ENCODE measurements at regions not wholly inside any gene's neighbourhood (a gene's known extent, or its start where the extent isn't known, plus 50 kb on each side); places are given as distances from the start of the nearest gene placed in this dataset.

- no peaks in the 10 kb centered on the region for H3K27me3 ChIP-seq (ENCODE audit: insufficient read depth, low read length)
- no peak for TF ChIP-seq CTCF (IDR thresholded peaks at IDR 0.05; ENCODE audit: extremely low read depth, low read depth, low read length)
- H3K4me1 ChIP-seq (ENCODE audit: insufficient read depth, low read length): peaks cover 15% of the 10 kb centered on the region
- H3K9me3 ChIP-seq (ENCODE audit: low read depth, low read length): no peaks in the 10 kb centered on the region
- H3K79me2 ChIP-seq (ENCODE audit: insufficient read depth, low read length): peaks cover 4% of the 10 kb centered on the region
- H3K36me3 ChIP-seq (ENCODE audit: insufficient read depth, low read length): peaks cover 3% of the 10 kb centered on the region
- DNase-seq (ENCODE audit: insufficient read length, low spot score, missing footprints): peak; percentile 84
- H4K20me1 ChIP-seq (ENCODE audit: insufficient read depth, low read length): peaks cover 4% of the 10 kb centered on the region
- H3K4me3 ChIP-seq (ENCODE audit: insufficient read depth, low read length): peak overlapping the region; percentile 26
- no peak overlapping the region for H2AFZ ChIP-seq (ENCODE audit: low read length)
- H3K4me2 ChIP-seq (ENCODE audit: insufficient read depth, low read length): peak overlapping the region; percentile 72
- H3K27ac ChIP-seq (ENCODE audit: low read depth, low read length): peak overlapping the region; percentile 84
Observed at GRCh38 chr17:63171428-63172393, 205.7 kb downstream of the TANC2 start.

DNA sequence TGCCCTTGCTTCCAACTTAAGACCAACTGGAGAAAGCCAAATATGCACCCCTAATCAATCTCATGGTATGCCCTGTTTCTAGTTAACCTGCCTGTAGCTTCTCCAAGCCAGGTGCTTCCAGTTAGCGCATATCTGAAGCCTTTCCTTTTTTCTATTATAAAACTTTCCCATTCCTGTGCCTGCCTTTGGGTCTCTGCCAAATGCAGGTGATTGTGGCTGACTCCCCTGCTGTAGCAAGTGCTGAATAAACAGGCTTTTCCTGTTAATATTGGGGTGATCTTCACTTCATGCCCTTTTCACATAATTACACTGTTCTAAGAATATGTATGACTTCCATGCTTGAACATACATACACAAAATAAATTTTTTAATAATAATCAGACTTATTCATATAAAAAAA is 207.4 kb downstream of the TANC2 start:
- Histone ChIP-seq H3K79me2 (ENCODE audit: insufficient read depth, low read length) (peaks cover 5% of the 10 kb centered on the region), H3K36me3 (ENCODE audit: insufficient read depth, low read length) (peaks cover 3% of the 10 kb centered on the region), H4K20me1 (ENCODE audit: insufficient read depth, low read length) (peaks cover 4% of the 10 kb centered on the region), H3K4me3 (ENCODE audit: insufficient read depth, low read length) (no peak overlapping the region), H3K4me2 (ENCODE audit: insufficient read depth, low read length) (no peak overlapping the region), H2AFZ (ENCODE audit: low read length) (no peak overlapping the region), H3K4me1 (ENCODE audit: insufficient read depth, low read length) (peaks cover 15% of the 10 kb centered on the region), H3K27ac (ENCODE audit: low read depth, low read length) (no peak overlapping the region), H3K9me3 (ENCODE audit: low read depth, low read length) (no peaks in the 10 kb centered on the region), H3K27me3 (ENCODE audit: insufficient read depth, low read length) (no peaks in the 10 kb centered on the region)
- no peak for TF ChIP-seq CTCF (IDR thresholded peaks at IDR 0.05; ENCODE audit: extremely low read depth, low read depth, low read length)
- DNase-seq (ENCODE audit: insufficient read length, low spot score, missing footprints): no peak

DNA sequence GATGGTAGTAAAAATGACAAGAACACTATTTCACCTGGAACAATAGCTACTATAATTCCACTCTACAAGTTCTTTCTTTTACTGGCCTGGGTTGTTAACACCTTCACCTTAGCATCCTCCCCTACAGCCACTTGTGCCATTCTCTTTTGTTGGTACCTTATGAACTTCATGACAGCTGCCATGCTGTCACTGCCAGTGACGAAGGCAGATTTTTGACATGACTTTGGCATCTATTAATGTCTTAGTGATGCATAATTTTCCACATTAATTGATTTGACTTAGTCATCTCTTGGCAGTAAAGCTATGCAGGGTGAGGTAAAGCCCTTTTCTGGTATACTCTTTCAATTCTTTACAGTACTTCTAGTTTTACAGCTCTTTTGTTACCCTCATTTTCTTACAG is 207.9 kb downstream of the TANC2 start:
- H2AFZ ChIP-seq (ENCODE audit: low read length): no peak overlapping the region
- H3K27me3 ChIP-seq (ENCODE audit: insufficient read depth, low read length): no peaks in the 10 kb centered on the region
- H3K79me2 ChIP-seq (ENCODE audit: insufficient read depth, low read length): peaks cover 2% of the 10 kb centered on the region
- H3K9me3 ChIP-seq (ENCODE audit: low read depth, low read length): no peaks in the 10 kb centered on the region
- H3K4me1 ChIP-seq (ENCODE audit: insufficient read depth, low read length): peaks cover 14% of the 10 kb centered on the region
- no peak overlapping the region for H3K4me2 ChIP-seq (ENCODE audit: insufficient read depth, low read length)
- peak; percentile 48 for DNase-seq (ENCODE audit: insufficient read length, low spot score, missing footprints)
- H3K4me3 ChIP-seq (ENCODE audit: insufficient read depth, low read length): no peak overlapping the region
- no peak overlapping the region for H3K27ac ChIP-seq (ENCODE audit: low read depth, low read length)
- TF ChIP-seq CTCF (IDR thresholded peaks at IDR 0.05; ENCODE audit: extremely low read depth, low read depth, low read length): no peak
- H4K20me1 ChIP-seq (ENCODE audit: insufficient read depth, low read length): peaks cover 4% of the 10 kb centered on the region
- H3K36me3 ChIP-seq (ENCODE audit: insufficient read depth, low read length): peaks cover 3% of the 10 kb centered on the region

DNA sequence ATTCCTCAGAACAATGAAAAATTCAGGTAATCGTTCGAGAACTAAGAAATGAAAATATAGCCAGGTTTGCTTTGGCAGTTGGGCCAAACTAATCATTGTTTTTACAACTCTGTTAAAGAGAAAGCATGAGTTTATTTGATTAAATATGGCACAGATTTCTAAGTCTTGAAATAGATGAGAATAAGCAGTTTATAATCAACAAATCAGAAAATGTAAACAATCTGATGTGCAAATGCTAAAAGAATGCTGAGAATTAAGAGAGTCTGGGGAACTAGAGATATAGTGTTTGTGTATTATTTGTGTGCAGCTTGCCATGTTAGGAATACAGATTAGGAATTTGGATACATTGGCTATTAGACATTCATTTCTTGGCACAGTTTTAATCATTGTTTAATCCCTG is 212.5 kb downstream of the TANC2 start:
- Histone ChIP-seq H2AFZ (ENCODE audit: low read length) (no peak overlapping the region), H3K27me3 (ENCODE audit: insufficient read depth, low read length) (no peaks in the 10 kb centered on the region), H3K4me1 (ENCODE audit: insufficient read depth, low read length) (no peaks in the 10 kb centered on the region), H3K4me3 (ENCODE audit: insufficient read depth, low read length) (no peak overlapping the region), H3K79me2 (ENCODE audit: insufficient read depth, low read length) (peaks cover 15% of the 10 kb centered on the region), H3K9me3 (ENCODE audit: low read depth, low read length) (no peaks in the 10 kb centered on the region), H3K27ac (ENCODE audit: low read depth, low read length) (no peak overlapping the region), H3K4me2 (ENCODE audit: insufficient read depth, low read length) (no peak overlapping the region), H3K36me3 (ENCODE audit: insufficient read depth, low read length) (peaks cover 3% of the 10 kb centered on the region), H4K20me1 (ENCODE audit: insufficient read depth, low read length) (peaks cover 3% of the 10 kb centered on the region)
- DNase-seq (ENCODE audit: insufficient read length, low spot score, missing footprints): peak; percentile 47
- TF ChIP-seq CTCF (IDR thresholded peaks at IDR 0.05; ENCODE audit: extremely low read depth, low read depth, low read length): no peak
